Gastrocnemius medialis (tissue), 4 donors: ENCODE measurements at regions not wholly inside any gene's neighbourhood (a gene's known extent, or its start where the extent isn't known, plus 50 kb on each side); places are given as distances from the start of the nearest gene placed in this dataset.

Source experiments
- CTCF ChIP-seq, 5 experiments: fragments of 450-650 bp in 3 of 5; fragments of 200-600 bp in 2 of 5; sonication (generic) in 2 of 5; IDR thresholded peaks in 4 of 5; conservative IDR thresholded peaks in 1 of 5; 1 replicate in 4 of 5; 2 replicates in 1 of 5; pipeline ENCODE4 v1.5.1; 2016 to 2019; ENCODE audit warnings: antibody characterized with exemption in 5 of 5, mild to moderate bottlenecking in 3 of 5, moderate library complexity in 3 of 5
- POLR2A ChIP-seq, 2 donors: fragments of 450-650 bp; IDR thresholded peaks; one replicate each; pipeline ENCODE4 v1.6.1; 2017; ENCODE audit warnings: antibody characterized with exemption in 2 of 2, mild to moderate bottlenecking in 2 of 2, moderate library complexity in 2 of 2

GRCh38 chr5:176713409-176713808, 66.1 kb downstream of the TSPAN17 start:
- TF ChIP-seq CTCF (IDR thresholded peaks at IDR 0.05 in 4 of 5, conservative IDR thresholded peaks at IDR 0.05 in 1 of 5) (no peak), POLR2A (IDR thresholded peaks at IDR 0.05) (no peak)
